HS-27A (cell line): ENCODE measurements at regions not wholly inside any gene's neighbourhood (a gene's known extent, or its start where the extent isn't known, plus 50 kb on each side); places are given as distances from the start of the nearest gene placed in this dataset.
A peak's percentile ranks its signal among the peaks of the same experiment; 100 is the strongest.
"Not testable (repeated sequence)": the region's sequence is repeated elsewhere in the genome, so short reads cannot be mapped to it uniquely, and the experiment has no call there.

Experiments
- DNase-seq: peaks from one replicate; pipeline ENCODE4 v3.0.0-alpha.2; 2012; ENCODE audit warnings: low read depth, missing footprints

DNA sequence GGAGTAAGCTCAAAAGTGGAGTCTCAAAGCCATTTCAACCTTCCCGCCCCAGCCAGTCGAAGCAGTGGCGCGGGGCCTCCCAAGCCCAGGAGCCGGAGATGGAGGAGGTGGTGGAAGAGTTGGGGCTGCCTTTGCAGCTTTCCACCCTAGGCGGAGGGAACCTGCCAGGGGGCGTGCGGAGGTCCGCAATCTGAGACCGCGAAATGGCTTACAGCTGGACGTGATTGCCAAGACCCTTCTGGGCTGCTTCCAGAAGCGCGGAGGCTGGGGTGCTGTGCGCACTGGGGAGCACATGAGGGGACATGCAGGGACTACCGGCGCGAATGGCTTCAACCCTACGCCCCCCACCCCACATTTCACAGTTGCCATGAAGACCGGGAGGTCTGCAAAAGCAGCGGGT, 86.2 kb downstream of the PRR15 start:
- DNase-seq: no peak

DNA sequence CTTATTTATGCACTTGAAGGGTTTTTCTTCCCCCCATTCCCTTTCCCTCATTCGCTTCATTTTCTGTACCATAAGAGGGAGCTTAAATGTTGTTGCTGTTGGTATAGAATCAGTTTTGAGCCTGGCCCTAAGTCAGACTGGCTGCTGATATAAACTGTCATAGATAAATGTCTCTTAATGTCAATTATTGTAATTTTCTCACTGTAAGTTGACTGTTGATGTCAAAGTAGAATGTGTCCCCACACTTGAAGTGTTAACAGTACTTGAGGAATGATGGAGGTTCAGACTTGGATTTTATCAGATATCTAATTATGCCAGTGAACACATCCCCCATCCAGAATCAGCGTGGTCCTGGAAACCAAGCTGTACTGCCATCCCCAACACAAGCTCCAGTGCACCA, 87.8 kb downstream of the PRR15 start:
- DNase-seq: no peak

- no peak for DNase-seq
Measured at GRCh38 chr7:29652556-29652955, 88.9 kb downstream of the PRR15 start.

DNA sequence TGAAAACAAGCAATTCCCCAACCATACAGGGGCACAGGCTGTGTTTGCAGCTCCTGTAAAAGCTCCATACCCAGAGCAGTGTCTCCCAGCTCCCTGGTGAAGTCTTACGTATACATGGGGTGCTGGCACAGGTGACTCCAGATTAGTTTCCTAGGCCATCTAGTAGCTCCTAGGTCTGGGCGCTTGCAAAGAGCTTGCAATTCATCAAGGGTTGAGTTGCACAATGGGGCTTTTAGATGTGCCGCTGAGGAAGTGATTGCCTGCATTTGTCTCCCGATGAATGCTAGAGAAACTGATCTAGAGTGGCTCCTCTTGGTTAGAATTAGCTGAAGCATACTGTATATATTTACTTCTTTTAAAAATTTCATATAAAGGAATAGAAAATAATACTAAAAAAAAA, 90.7 kb downstream of the PRR15 start:
- not testable (repeated sequence) for DNase-seq

GRCh38 chr7:29657288-29657687, 93.7 kb downstream of the PRR15 start:
- DNase-seq: no peak

GRCh38 chr7:29657856-29658255, 94.2 kb downstream of the PRR15 start:
- DNase-seq: no peak

DNA sequence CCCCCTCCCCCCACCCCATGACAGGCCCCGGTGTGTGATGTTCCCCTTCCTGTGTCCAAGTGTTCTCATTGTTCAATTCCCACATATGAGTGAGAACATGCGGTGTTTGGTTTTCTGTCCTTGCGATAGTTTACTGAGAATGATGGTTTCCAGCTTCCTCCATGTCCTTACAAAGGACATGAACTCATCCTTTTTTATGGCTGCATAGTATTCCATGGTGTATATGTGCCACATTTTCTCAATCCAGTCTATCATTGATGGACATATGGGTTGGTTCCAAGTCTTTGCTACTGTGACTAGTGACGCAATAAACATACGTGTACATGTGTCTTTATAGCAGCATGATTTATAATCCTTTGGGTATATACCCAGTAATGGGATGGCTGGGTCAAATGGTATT, 95.6 kb downstream of the PRR15 start:
- DNase-seq: not testable (repeated sequence)

DNA sequence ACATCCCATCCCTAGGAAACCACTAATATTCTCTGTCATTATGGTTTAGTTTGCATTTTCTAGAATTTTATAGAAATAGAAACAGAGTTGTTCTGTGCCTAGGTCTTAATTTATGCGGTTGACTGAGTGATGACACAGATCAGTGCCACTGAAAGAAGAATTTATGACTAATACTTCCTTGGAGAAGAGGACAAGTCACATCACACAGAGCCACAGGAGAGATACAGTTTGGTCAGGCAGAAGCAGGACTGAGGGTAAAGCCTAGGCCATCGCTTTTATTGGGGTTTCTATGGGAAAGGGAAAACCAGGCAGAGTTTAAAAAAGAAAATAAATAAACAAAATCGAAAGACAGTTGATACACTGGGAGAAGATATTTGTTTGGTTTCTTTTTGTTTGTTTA, 99.3 kb downstream of the PRR15 start:
- not testable (repeated sequence) for DNase-seq

GRCh38 chr7:29664999-29665398, 101.4 kb downstream of the PRR15 start:
- not testable (repeated sequence) for DNase-seq

- not testable (repeated sequence) for DNase-seq
Measured at GRCh38 chr7:29667096-29667669, 103.5 kb downstream of the PRR15 start.

DNA sequence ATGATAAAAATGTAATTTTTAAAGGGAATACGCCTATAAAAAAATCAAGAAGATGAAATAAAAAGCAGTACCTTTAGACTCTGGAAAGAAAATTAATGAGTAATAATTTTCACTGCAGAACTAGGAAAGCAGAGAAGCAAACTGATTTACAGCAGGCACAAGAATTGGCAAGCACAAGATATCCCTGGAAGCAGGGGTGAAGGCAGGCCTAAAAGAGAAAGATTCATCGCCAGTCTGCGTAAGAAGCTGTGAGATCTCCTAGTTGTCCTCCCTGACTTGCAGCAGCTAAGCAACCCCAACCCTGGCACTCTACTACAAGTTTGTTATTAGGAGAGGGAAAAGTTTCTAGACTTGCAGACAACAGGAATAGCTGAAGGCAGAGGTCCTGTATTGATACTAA, 107.7 kb downstream of the PRR15 start:
- not testable (repeated sequence) for DNase-seq

DNA sequence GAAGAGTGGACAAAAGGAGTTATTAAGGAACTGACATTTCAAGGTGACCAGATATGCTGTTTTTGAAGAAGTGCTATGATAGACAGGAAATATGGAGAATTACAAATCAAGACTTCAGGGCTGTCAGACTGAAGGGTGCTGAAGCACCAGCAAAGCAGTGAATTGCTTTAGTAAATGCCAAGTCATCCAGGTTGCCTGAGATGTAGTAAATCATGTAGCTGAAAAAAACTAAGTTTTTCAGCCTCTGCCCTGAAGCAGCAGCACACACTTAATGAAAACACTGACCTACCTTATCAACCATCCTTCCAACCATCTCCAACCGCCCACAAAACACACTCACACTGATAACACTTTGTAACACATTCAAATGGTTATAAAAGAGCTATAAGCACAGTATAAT, 110.0 kb downstream of the PRR15 start:
- DNase-seq: not testable (repeated sequence)

DNA sequence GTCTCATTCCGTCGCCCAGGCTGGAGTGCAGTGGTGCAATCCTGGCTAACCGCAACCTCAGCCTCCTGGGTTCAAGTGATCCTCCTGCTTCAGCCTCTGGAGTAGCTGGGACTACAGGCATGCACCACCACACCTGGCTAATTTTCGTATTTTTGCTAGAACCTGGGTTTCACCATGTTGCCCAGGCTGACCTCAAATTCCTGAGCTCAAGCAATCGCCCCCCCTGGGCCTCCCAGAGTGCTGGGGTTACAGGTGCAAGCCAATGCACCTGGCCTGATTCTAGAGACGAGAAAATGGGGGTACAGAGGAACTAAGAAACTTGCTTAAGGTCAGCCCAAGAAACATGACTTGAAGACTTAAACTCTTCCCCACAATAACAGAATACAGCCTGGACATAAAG, 111.0 kb downstream of the PRR15 start:
- not testable (repeated sequence) for DNase-seq

DNA sequence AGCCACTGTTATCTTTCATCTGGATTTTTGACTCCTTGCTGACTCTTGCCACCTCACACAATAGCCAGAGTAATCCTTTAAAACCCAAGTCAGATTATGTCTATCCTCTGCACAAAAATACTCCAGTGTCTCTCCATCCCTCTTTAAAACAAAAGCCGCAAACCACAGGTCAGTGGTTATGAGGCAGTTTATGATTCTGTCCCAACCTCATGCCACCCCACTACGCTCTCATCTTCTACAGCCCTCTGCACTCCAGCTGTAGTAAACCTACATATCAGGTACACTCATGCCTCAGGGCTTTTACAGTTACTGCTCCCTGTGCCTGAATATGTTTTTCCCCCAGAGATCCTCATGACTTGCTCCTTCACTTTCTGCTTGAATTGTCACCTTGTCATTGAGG, 113.6 kb downstream of the PRR15 start:
- DNase-seq: not testable (repeated sequence)

DNA sequence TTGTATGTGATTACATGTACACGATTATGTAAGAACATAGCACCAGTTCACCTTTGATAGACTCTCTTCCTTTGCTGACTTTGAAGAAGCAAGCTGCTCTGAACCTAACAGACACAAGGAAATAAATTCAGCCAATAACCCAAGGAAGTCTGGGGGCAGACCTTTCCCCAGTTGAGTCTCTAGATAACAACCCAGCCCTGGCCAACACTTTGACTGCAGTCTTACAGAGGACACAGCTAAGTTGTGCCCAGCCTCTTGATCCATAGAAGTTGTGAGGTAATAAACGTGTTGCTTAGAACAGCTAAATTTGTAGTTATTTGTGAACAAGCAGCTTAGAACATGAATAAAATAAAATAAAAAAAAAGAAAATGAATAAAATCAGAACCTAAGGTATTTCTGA, 116.3 kb downstream of the PRR15 start:
- not testable (repeated sequence) for DNase-seq

DNA sequence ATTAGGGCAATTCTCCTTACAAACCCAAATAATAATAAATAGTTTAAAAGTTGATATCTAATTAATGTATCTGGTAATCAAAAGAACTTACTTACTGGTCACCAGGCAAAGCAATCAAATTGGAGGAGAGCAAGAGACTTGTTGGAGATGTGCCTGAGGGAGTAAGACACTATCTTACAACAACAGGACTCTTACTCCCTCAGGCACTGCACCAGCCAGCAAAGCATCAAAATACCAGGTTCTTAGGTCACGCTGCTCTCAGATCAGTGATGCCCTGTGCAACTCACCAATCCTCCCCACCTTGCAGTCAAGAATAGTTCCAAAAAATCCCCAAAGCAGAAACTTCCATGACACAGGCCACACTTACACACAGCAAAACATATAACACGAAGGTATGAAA, 117.0 kb downstream of the PRR15 start:
- not testable (repeated sequence) for DNase-seq

GRCh38 chr7:29684151-29684786, 120.6 kb downstream of the PRR15 start:
- not testable (repeated sequence) for DNase-seq

- DNase-seq: peak; percentile 26
Measured at GRCh38 chr7:29684787-29685650, 121.3 kb upstream of the WIPF3 start.

- not testable (repeated sequence) for DNase-seq
Measured at GRCh38 chr7:29685651-29686271, 120.5 kb upstream of the WIPF3 start.

GRCh38 chr7:29690510-29690909, 115.8 kb upstream of the WIPF3 start:
- DNase-seq: not testable (repeated sequence)

DNA sequence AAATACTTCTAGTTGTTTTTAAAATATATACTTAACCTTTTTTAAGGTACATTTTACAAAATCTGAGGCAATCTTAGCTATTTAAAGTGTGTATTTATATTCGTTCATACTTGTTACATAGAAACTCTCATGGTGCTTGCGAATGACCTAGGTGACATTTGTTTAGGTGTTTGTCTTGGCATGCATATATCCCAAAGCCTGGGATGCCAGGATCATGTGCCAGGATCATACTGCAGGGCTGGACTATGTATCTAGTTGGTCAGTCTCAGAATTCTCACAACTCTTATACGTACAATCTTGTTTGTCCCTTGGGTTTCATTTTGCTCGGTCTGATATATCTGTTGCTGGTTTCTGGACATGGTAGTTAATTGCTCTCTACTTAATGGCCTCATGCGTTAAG, 109.9 kb upstream of the WIPF3 start:
- DNase-seq: not testable (repeated sequence)

GRCh38 chr7:29699723-29700122, 106.6 kb upstream of the WIPF3 start:
- not testable (repeated sequence) for DNase-seq

DNA sequence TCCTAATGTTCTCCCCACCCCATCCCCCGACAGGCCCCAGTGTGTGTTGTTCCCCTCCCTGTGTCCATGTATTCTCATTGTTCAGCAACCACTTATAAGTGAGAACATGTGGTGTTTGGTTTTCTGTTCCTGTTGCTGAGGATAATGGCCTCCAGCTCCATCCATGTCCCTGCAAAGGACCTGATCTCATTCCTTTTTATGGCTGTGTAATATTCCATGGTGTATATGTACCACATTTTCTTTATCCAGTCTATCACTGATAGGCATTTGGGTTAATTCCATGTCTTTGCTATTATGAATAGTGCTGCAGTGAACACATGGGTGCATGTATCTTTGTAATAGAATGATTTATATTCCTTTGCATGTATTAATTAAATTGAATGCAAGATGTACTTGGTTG, 104.8 kb upstream of the WIPF3 start:
- DNase-seq: not testable (repeated sequence)
